Kidney glomerular epithelial cell (primary cell): ENCODE measurements at regions not wholly inside any gene's neighbourhood (a gene's known extent, or its start where the extent isn't known, plus 50 kb on each side); places are given as distances from the start of the nearest gene placed in this dataset.

Source experiments
- DNase-seq: peaks from one replicate; lab custom pipeline; 2025; lab: John Stamatoyannopoulos, UW

- no peak for DNase-seq
Measured at GRCh38 chr5:2334719-2335118, 416.8 kb downstream of the IRX2 start.

GRCh38 chr5:2333291-2333690 is 418.2 kb downstream of the IRX2 start:
- DNase-seq = no peak

- DNase-seq = no peak
Measured at GRCh38 chr5:2332521-2332920, 419.0 kb downstream of the IRX2 start.

GRCh38 chr5:2330325-2331130 is 420.9 kb downstream of the IRX2 start:
- no peak for DNase-seq

- no peak for DNase-seq
Measured at GRCh38 chr5:2329741-2330140, 421.7 kb downstream of the IRX2 start.

GRCh38 chr5:2326601-2327000 is 424.9 kb downstream of the IRX2 start:
- DNase-seq = no peak

- DNase-seq = no peak
Measured at GRCh38 chr5:2324788-2325187, 426.7 kb downstream of the IRX2 start.

GRCh38 chr5:2320611-2321010 is 430.9 kb downstream of the IRX2 start:
- no peak for DNase-seq

- no peak for DNase-seq
Measured at GRCh38 chr5:2317540-2317939, 433.9 kb downstream of the IRX2 start.

GRCh38 chr5:2311851-2312250 is 429.1 kb upstream of the IRX4 start:
- no peak for DNase-seq

GRCh38 chr5:2310946-2311345 is 428.2 kb upstream of the IRX4 start:
- DNase-seq = no peak

- DNase-seq = no peak
Measured at GRCh38 chr5:2307631-2308030, 424.9 kb upstream of the IRX4 start.

GRCh38 chr5:2306711-2307110 is 424.0 kb upstream of the IRX4 start:
- DNase-seq = no peak

- DNase-seq = no peak
Measured at GRCh38 chr5:2303431-2304100, 420.8 kb upstream of the IRX4 start.

- no peak for DNase-seq
Measured at GRCh38 chr5:2302169-2302568, 419.4 kb upstream of the IRX4 start.

- DNase-seq = no peak
Measured at GRCh38 chr5:2300861-2301574, 418.3 kb upstream of the IRX4 start.

- no peak for DNase-seq
Measured at GRCh38 chr5:2300421-2300820, 417.7 kb upstream of the IRX4 start.

- DNase-seq = no peak
Measured at GRCh38 chr5:2299388-2300220, 416.9 kb upstream of the IRX4 start.

GRCh38 chr5:2298781-2299180 is 416.1 kb upstream of the IRX4 start:
- DNase-seq = no peak

- no peak for DNase-seq
Measured at GRCh38 chr5:2297991-2298390, 415.3 kb upstream of the IRX4 start.

- DNase-seq = no peak
Measured at GRCh38 chr5:2295476-2295875, 412.8 kb upstream of the IRX4 start.

- DNase-seq = no peak
Measured at GRCh38 chr5:2293906-2294305, 411.2 kb upstream of the IRX4 start.
